GM19238 (cell line): ENCODE measurements at regions not wholly inside any gene's neighbourhood (a gene's known extent, or its start where the extent isn't known, plus 50 kb on each side); places are given as distances from the start of the nearest gene placed in this dataset.

Source experiments
- DNase-seq: peaks from one replicate; pipeline ENCODE4 v3.0.0; 2011; ENCODE audit warnings: low spot score; ENCODE audit not compliant: insufficient read length

DNA sequence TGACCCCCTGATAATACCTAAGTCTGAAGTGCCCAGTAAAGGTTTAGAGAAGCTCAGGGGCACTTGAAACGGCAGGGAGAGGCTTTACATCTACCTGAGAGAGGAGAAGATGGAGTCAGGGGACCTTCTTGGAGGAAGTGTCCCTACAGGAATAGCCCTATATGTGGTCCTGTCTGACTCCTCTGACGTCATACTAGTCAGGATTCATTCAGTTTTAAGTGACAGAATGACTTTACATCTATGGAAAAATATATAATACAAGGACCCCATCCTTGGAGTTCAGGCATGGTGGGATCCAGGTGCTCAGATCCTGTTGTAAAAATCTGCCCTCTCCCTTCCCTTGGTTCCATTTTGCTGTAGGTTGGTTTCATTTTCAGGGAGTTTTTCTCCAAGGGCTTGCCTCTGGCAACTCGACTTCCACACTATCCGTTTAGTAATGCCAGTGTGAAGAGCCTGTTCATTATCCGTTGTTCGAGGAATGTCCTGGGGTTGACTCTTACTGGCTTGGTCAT is 205.6 kb downstream of the IRF8 start:
- DNase-seq = no peak

DNA sequence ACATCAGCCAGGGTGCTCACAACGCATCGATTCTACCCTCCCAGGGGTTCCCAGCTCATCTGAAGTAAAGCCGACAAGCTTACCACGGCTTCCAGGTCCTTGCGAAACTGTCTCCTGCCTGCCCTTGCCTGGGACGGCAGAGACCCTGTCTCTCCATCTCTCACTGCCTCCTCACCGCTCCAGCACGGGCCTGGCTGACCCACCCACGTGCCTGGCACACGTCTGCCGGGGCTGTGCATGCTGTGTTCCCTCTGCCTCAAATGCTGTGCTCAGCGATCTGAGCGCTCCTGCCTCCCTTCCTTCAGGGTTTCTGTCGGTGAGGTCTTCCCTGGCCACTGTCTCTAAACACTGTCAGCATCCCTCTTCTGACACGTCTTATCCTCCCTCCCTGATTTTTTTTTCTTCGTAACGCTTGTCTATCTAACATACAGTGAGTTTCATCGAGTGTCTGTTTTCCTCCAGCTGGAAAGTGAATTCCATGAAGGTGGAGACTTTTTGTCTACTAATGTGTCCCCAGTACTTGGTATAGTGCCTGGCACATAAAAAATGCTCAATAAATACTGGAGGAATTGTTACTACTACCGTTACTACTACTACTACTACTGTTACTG is 208.4 kb downstream of the IRF8 start:
- DNase-seq = no peak

DNA sequence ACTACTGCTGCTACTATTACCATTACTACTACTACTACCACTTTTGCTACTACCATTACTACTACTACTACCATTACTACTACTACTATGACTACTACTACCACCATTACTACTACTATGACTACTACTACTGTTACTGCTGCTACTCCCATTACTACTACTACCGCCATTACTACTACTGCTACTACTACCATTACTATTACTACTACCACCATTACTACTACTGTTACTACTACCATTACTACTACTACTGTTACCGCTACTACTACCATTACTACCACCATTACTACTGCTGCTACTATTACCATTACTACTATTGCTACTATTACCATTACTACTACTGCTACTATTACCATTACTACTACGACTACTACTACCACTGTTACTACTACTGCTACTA is 209.1 kb downstream of the IRF8 start:
- no peak for DNase-seq

DNA sequence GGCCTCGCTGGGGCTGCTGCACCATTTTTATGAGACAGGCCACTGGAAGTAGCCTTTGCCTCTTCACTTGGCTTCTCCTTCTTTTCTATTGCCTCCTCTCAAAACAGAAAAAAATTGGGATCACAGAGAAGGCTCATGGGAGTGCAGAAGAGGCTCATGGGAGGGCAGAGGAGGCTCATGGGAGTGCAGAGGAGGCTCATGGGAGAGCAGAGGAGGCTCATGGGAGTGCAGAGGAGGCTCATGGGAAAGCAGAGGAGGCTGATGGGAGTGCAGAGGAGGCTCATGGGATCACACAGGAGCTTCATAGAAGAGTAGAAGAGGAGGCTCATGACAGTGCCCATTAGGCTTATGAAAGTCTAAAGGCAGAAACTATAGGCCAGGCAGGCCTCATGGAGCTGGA is 211.2 kb downstream of the IRF8 start:
- DNase-seq = no peak

DNA sequence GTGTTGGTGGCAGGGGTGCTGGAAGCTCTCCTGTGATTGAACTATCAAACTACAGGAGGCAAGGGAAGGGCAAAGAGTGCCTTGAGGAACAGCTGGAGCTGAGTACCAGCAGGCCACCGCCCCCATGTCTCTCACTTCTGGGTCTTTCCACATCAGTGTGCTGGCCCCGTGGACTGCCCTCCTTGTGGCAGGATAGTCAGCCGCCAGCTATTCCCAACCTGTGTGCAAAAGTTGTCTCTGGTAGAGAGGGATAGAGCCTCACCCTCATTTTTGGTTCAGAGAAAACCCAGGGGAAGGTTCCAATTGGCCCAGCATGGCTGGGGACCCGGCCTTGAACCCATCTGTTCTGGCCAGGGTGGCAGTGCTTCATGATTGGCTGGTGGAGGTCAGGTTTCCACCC is 211.8 kb downstream of the IRF8 start:
- DNase-seq = no peak

DNA sequence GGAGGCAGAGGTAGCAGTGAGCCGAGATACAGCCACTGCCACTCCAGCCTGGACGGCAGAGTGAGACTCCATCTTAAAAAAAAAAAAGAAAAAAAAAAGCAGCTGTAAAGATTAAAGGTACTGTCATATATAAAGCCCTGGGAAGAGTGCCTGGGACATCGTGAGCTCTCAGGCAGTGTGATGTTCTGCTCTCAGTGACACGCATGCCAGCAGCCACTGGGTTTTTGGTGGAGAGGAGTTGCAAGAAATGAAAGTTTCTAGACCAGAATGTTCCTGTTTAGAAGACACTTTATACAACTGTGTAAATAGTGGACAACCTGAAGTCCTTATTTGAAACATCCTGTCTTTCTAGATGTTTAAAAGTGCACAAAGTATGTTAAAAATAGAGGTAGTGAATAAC is 213.2 kb downstream of the IRF8 start:
- DNase-seq = no peak

DNA sequence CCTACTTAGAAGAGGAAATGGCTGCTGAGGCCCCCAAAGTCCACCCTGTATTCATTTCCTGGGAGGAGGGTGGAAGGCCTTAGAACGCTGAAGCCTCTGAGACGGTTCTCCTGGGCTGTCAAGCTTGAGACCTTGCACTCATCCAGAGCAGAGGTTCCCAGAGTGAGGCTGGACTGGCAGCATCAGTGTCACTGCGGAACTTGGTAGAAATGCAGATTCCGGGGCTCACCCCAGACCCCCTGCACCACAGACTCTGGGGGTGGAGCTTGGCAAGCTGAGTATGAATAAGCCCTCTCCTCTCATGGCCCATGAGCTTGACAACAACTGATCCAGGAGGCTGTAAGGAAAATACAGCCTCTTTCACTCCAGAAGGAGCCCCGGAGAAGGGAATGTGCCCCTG is 218.3 kb downstream of the IRF8 start:
- DNase-seq = no peak

DNA sequence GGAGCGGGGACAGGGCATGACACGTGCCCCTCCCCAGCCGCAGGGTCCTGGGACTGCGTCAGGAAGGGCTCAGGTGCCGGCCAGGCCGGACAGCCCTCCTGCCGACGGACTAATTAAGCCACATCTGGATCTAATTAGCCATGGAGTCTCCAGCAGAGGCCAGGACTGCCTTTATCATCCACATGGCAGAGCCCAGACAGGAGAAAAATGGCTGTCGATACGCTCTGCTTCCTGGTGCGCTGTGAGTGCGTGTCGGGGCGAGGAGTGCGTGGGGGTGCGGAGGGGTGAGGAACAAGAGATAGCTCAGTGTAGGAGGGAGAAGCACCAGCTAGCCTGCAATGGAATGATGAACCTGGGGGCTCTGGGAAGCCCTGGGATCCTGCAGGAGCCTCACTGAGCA is 218.8 kb downstream of the IRF8 start:
- no peak for DNase-seq

DNA sequence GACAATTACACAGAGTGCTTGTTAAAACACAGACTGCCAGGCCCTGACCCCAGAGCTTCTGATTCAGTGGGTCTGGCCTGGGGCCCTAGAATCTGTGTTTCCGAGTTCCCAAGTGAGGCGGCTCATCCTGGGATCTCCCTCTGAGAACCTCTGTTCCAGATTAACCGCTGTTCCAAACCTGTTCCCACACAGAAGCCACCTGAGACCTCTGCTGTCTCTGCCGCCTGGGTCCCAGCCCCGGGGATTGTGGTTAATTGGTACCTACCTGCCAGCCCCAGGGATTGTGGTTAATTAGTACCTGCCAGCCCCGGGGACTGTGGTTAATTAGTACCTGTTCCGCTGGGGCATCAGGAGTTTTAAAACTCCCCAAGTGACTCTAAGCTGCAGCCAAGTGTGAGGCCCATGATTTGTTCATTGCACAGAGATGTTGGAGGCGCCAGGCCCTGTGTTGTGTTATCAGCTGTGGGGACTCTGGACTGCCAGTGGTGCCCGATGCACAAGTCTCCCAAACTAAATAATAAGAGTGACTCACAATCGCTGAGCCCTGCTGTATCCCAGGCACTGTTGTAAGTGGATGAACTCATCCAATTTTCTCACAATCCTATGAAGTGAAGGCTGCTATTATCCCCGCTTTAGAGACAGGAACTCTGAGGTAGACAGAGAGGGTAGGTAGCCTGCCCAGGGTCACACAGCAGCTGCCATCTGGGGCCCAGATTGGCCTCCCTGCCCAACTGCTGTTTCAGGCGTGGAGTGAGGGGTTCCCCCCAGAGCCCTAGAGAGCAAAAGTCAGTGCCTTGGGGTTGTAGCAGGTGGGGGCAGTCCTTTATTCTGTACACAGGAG is 219.7 kb downstream of the IRF8 start:
- no peak for DNase-seq

DNA sequence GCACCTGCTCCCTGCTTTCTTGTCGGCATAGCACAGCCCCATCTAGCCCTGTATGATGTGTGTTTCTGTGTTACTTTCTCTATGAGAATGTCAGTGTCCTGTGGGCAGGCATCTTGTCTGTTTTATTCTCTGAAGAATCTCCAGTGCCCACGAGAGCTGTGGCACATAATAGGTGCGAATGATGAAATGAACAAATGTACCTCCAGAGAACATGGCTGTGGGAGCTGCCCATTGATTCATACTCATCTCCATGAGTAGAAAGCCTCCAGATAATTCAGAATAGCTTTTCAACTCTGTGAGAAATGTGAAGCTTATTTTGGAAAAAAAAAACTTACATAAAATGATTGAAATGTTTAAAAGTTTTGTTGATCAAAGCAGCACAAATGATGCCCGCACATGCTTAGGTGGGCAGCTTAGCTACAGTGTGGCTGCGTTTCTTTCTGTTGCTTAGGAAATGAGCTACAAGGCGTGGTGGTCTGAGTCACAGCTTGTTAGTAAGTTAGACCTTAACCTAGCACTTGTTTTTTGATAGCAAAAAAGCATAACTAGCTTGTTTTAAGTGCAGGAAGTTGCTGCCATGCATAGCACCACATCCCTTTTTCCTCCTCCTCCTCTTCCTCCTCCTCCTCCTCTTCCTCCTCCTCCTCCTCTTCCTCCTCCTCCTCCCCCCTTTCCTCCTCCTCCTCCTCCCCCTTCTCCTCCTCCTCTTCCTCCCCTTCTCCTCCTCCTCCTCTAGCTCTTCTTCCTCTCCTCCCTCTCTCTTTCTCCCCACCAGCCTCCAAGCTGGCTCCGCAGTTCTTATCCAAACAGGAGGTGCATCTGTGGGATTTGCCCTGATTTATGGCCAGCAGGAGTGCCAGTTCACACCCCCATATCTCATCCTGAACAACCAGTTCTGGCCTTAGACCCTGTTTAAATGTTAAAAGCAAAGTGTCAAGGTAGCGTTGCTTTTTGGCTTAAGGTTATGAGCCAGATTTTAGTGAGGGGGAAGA is 221.5 kb downstream of the IRF8 start:
- DNase-seq = no peak

DNA sequence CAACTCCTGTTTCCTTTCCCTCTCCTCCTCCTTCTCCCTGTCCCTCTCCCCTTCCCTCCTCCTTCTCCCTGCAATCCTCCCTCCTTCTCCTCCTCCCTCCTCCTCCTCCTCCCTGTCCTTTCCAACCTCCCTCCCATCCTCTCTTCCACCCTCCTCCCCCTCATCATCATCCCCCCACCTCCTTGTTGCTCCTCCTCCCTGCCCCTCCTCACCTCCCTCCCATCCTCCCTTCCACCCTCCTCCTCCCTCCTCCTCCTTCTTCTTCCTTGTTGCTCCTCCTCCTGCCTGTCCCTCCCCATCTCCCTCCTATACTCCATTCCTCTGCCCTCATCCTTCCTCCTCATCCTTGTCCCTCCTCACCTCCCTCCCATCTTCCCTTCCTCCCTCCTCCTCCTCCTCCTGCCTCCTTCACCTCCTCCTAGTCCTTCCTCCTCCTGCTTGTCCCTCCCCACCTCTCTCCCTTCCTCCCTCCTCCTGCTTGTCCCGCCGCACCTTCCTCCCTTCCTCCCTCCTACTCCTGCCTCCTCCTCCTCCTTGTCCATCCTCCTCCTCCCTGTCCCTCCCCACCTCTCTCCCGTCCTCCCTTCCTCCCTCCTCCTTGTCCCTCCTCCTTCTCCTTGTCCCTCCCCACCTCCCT is 222.5 kb downstream of the IRF8 start:
- no peak for DNase-seq

DNA sequence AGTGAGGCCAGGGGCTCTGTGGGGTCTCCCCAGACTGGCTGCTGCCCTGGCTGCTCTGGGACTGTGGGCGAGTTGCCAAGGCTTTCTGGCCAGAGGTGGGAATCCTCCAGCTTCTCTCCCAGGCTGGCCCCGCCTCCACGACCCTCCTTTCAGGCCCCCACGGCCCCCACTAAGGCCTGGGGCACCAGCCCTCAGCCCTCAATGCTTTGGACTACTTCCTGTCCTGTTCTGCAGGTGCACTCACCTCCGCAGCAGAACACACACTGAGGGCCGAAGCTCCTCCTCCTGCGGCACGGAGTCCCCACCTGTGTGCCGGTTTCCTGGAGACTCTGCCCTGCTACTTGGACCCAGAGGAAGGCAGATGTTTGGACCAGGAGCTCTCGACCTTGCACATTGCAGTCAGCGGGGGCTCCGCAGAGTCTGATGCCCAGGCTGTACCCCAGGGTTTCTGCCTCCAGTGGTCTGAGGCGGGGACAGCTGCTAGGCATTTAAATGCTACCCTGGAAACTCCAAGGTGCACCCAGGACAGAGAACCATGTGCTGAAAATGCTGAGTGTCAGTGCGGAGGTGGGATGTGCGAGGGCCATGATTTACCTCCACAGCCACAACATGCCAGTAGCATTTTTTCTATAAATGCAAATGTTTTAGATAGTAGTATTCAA is 223.8 kb downstream of the IRF8 start:
- DNase-seq = no peak

DNA sequence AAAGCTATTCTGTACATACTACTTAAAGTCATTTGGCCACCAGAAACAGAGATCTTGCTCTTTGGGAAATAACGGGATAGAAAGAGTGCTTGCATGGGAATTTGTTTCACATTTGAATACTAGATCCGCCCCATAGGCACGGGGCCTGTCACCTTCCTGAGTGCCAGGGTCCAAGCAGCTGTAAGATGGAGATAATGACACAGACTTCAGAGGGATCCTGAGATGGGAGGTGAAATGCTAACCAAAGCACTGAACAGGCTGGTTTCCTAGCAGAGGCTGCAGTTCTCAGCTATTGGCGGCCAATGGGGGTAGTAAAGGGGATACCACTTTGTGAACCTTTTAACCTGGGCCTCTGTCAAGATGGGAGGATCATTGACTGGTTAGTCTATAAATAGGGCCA is 225.4 kb downstream of the IRF8 start:
- no peak for DNase-seq

DNA sequence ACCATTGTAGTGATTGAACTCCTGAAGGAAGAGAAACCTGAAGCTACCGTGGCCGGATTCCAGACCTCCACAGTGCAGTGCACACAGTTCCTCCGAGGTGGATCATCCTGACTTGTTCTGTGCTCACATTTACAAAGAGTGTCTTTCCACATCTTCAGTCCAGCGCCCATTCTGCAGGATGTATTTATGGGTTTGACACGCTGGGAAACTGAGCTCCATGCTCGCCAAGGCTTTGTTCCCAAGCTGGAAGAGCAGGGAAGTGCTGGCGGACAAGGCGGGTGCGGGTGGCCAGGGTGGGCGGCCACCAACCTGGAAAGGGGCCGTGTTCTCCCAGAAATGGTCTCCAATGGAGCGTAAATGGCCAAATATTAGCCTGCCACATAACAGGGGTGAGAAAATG is 227.9 kb downstream of the IRF8 start:
- DNase-seq = no peak

DNA sequence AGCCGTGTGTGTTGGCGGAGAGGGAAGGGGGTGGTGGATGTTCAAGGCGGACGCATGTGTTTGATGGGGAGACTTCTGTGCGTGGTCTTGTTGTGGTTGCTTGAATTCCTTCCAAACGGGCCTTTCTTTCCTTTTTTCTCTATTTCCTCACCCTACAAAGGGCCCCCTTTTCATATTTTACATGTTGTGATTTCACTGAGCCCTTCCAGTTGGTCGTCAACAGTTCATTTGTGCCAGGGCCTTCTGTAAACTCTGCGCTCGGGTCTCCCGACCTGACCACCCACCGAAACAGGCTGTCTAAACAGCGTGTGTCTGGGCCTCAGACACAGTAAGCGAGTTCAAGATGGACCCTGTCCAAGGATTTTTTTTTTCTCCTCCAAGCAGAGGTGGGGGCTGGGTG is 228.4 kb downstream of the IRF8 start:
- no peak for DNase-seq

DNA sequence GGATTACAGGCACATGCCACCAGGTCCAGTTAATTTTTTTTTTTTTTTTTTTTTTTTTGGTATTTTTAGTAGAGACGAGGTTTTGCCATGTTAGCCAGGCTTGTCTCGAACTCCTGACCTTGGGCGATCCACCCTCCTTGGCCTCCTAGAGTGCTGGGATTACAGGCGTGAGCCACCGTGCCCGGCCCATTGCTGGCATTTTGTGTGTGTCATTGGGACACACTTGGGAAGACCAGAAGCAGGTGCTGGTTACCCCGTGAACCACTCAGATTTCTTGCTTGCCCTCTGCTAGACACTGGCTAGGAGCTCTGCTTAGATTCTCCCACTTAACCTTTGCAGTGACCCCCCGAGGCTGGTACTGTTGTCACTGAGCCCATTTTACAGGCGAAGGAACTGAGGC is 229.3 kb downstream of the IRF8 start:
- DNase-seq = no peak

DNA sequence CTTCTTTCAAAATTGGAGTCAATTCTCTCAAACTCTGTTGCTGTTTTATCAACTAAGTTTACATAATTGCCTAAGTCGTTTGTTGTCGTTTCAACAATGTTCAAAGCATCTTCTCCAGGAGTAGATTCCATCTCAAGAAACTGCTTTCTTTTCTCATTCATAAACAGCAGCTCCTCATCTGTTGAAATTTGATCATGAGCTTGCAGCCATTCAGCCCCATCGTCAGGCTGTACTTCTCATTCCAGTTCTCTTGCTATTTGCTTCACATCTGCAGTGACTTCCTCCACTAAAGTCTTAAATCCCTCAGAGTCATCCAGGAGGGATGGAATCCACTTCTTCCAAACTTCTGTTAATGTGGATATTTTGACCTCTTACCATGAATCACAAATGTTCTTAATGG is 230.6 kb downstream of the IRF8 start:
- DNase-seq = no peak

DNA sequence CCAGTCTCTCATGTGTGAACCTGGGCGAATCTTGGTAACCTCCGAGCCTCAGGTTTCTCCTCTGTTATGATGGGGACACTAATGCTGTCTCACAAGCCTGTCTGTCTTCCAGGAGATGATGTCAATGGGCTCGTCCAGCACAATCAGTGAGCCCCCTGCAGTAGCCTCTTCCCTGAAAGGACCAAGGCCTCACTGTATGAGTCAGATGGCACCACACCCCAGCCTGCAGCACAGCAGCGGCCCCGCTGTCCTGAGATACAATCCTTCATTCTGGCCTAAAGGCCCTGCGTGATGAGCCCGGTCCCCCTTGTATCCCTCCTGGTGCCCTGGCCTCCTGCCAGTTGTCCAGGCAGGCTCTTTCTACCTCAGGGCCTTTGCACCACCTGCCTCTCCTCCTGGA is 234.4 kb downstream of the IRF8 start:
- no peak for DNase-seq

DNA sequence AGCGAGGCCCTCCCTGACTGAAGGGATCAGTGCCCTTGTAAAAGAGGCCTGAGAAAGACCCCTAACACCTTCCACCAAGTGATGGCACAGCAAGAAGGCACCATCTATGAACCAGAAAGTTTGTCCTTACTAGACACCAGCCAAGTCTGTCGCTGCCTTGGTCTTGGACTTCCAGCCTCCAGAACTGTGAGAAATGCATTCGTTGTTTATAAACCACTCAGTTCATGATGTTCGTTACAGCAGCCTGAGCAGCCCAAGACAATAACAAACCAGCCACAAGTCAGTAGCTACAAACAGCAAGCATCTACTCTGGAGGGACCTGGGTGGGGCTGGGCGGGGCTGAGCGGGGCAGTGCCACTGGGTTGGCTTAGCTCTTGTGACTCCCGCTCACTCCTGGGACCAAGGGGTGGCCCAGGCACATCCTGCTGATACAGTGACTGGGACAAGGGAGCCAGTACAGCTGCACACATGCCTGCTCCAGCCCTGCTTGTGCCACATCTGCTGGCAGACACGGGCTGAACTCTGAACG is 234.9 kb downstream of the IRF8 start:
- DNase-seq = no peak

DNA sequence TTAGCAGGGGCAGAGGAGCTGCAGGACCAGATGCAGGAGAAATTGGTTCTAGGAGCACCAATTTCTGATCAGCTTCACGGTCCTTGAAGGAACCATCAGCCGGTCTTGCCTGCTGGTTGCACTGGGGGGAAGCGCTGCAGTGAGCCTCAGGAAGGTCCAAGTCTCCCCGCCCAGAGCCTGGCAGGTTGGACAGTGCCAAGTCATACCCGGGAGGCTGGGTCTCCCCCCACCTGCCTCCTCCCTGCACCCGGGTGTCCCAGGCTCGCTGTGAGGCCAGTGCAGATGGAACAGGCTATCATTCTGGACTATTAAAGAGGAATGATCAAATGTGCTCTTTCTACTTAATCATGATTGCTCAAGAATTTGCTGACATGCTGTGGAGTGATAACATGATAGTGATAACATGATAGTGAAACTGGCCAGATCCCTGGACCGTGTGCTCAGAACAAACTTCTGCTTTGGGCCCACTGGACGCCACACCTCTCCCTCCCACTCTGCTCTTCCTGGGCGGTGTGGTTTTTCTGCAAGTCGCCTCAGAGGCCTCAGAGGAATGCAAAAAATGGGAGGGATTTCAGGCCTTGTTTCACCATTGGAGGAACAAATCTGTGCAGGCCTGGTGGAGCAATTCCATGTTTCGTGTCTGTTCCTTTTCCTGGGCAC is 236.0 kb downstream of the IRF8 start:
- DNase-seq = no peak
